SK-N-SH (cell line): ENCODE measurements at regions not wholly inside any gene's neighbourhood (a gene's known extent, or its start where the extent isn't known, plus 50 kb on each side); places are given as distances from the start of the nearest gene placed in this dataset.

Experiments
- CTCF ChIA-PET: fragments of 300-600, 350-600 bp; formaldehyde crosslinking; extraction: SDS; loops from one replicate; lab custom pipeline; 2021; lab: Yijun Ruan, JAX
- POLR2A ChIA-PET: fragments of 350-600 bp; sonication (Branson Sonifier 250); formaldehyde crosslinking; extraction: SDS; loops from one replicate; lab custom pipeline; 2020; ENCODE audit warnings: antibody characterized with exemption, inconsistent platforms; lab: Yijun Ruan, JAX
- DNase-seq: peaks from one replicate; pipeline ENCODE4 v3.0.0; 2012
- H2AFZ ChIP-seq: fragments of 200-600 bp; sonication (generic); 2 replicates; pipeline ENCODE4 v1.8.1; 2016; ENCODE audit warnings: antibody characterized with exemption, mild to moderate bottlenecking, low read depth
- H3F3A ChIP-seq: fragments of 200-600 bp; sonication (generic); replicated peaks from 2 replicates; pipeline ENCODE3; 2016; ENCODE audit warnings: antibody characterized with exemption, mild to moderate bottlenecking; ENCODE audit not compliant: insufficient read depth
- H3K27ac ChIP-seq, 2 experiments: fragments of 200-500 bp in 1 of 2; fragments of 200-600 bp in 1 of 2; sonication (Bioruptor generic) in 1 of 2; sonication (generic), shearing (Covaris generic) in 1 of 2; 2 replicates each; pipeline versions ENCODE4 v1.5.1 to v1.6.1; 2014 to 2016; ENCODE audit warnings: low read depth in 2 of 2, inconsistent platforms in 1 of 2, low read length in 1 of 2, mild to moderate bottlenecking in 1 of 2, mixed read lengths in 1 of 2
- H3K27me3 ChIP-seq: fragments of 200-600 bp; sonication (generic), shearing (Covaris generic); 2 replicates; pipeline ENCODE4 v1.6.1; 2016; ENCODE audit warnings: mixed run types; ENCODE audit not compliant: insufficient read depth
- H3K36me3 ChIP-seq, 2 experiments: fragments of 200-500 bp in 1 of 2; fragments of 200-600 bp in 1 of 2; sonication (Bioruptor generic) in 1 of 2; sonication (generic) in 1 of 2; replicated peaks in 1 of 2; 2 replicates each; pipeline versions ENCODE3 to v1.5.1; 2014 to 2016; ENCODE audit warnings: low read length in 1 of 2, mild to moderate bottlenecking in 1 of 2; ENCODE audit not compliant: insufficient read depth in 2 of 2, control insufficient read depth in 1 of 2
- H3K4me1 ChIP-seq, 2 experiments: fragments of 200-500 bp in 1 of 2; fragments of 200-600 bp in 1 of 2; sonication (Bioruptor generic) in 1 of 2; sonication (generic), shearing (Covaris generic) in 1 of 2; 2 replicates each; pipeline versions ENCODE4 v1.5.1 to v1.6.1; 2014 to 2016; ENCODE audit warnings: low read depth in 1 of 2, low read length in 1 of 2, mixed run types in 1 of 2; ENCODE audit not compliant: insufficient read depth in 2 of 2, control insufficient read depth in 1 of 2
- H3K4me2 ChIP-seq: fragments of 200-600 bp; sonication (generic), shearing (Covaris generic); 2 replicates; pipeline ENCODE4 v1.6.1; 2017; ENCODE audit warnings: mixed run types
- H3K4me3 ChIP-seq, 2 experiments: fragments of 200-500 bp in 1 of 2; fragments of 200-600 bp in 1 of 2; sonication (Bioruptor generic) in 1 of 2; sonication (generic), shearing (Covaris generic) in 1 of 2; 2 replicates each; pipeline versions ENCODE4 v1.5.1 to v1.8.1; 2014 to 2016; ENCODE audit warnings: low read depth in 2 of 2, inconsistent platforms in 1 of 2, low read length in 1 of 2, mild to moderate bottlenecking in 1 of 2, mixed read lengths in 1 of 2, moderate library complexity in 1 of 2
- H3K79me2 ChIP-seq: fragments of 200-600 bp; sonication (generic); 2 replicates; pipeline ENCODE4 v1.8.1; 2017; ENCODE audit warnings: mild to moderate bottlenecking; ENCODE audit not compliant: insufficient read depth
- H3K9ac ChIP-seq: fragments of 200-600 bp; sonication (generic); 2 replicates; pipeline ENCODE4 v1.6.1; 2017; ENCODE audit warnings: mixed run types
- H3K9me2 ChIP-seq: fragments of 200-600 bp; sonication (generic); 2 replicates; pipeline ENCODE4 v1.6.1; 2017; ENCODE audit warnings: mixed run types
- H3K9me3 ChIP-seq: fragments of 200-600 bp; sonication (generic); 2 replicates; pipeline ENCODE4 v1.6.1; 2017; ENCODE audit warnings: mixed run types, mild to moderate bottlenecking, moderate library complexity
- H4K20me1 ChIP-seq: fragments of 200-600 bp; sonication (generic); 2 replicates; pipeline ENCODE4 v1.6.1; 2017; ENCODE audit warnings: mild to moderate bottlenecking, mixed run types; ENCODE audit not compliant: insufficient read depth
- ELF1 ChIP-seq: IDR thresholded peaks from 2 replicates; pipeline ENCODE4 v1.4.0; 2012
- EP300 ChIP-seq, 2 experiments: IDR thresholded peaks; 2 replicates each; pipeline versions ENCODE4 v1.4.0 to v1.6.1; 2012; ENCODE audit warnings: borderline replicate concordance in 1 of 2, low read depth in 1 of 2, low read length in 1 of 2
- GABPA ChIP-seq: IDR thresholded peaks from 2 replicates; pipeline ENCODE4 v1.4.0; 2012; ENCODE audit warnings: low read depth, mild to moderate bottlenecking
- GATA2 ChIP-seq: sonication (generic); formaldehyde crosslinking; IDR thresholded peaks from 2 replicates; pipeline ENCODE4 v1.5.0; 2020; ENCODE audit warnings: mild to moderate bottlenecking, missing genetic modification reagents
- NRF1 ChIP-seq: IDR thresholded peaks from 2 replicates; pipeline ENCODE4 v1.6.1; 2012; ENCODE audit warnings: low read depth, mild to moderate bottlenecking, low read length
- RAD21 ChIP-seq: IDR thresholded peaks from 2 replicates; pipeline ENCODE4 v1.6.1; 2012; ENCODE audit warnings: mild to moderate bottlenecking, low read length
- RCOR1 ChIP-seq: fragments of 150-350 bp; IDR thresholded peaks from 2 replicates; pipeline ENCODE4 v1.6.1; 2017; ENCODE audit warnings: antibody characterized with exemption, low read length
- RFX5 ChIP-seq: IDR thresholded peaks from 2 replicates; pipeline ENCODE4 v1.6.1; 2012; ENCODE audit warnings: mild to moderate bottlenecking, improper control_type of control experiment, low read length
- RXRA ChIP-seq: IDR thresholded peaks from 2 replicates; pipeline ENCODE4 v1.4.0; 2012; ENCODE audit warnings: low read depth, mild to moderate bottlenecking, borderline replicate concordance
- SMC3 ChIP-seq: IDR thresholded peaks from 2 replicates; pipeline ENCODE4 v1.6.1; 2012; ENCODE audit warnings: low read depth, low read length, improper control_type of control experiment
- TAF1 ChIP-seq: IDR thresholded peaks from 2 replicates; pipeline ENCODE4 v1.6.1; 2012; ENCODE audit warnings: low read depth, mild to moderate bottlenecking, low read length, moderate library complexity, borderline replicate concordance
- TEAD4 ChIP-seq: IDR thresholded peaks from 2 replicates; pipeline ENCODE4 v1.4.0; 2012; ENCODE audit warnings: mild to moderate bottlenecking, borderline replicate concordance; ENCODE audit not compliant: insufficient read depth
- YY1 ChIP-seq: IDR thresholded peaks from 2 replicates; pipeline ENCODE4 v1.4.0; 2012; ENCODE audit warnings: low read depth, mild to moderate bottlenecking
- ZBTB33 ChIP-seq: IDR thresholded peaks from 2 replicates; pipeline ENCODE4 v1.4.0; 2012; ENCODE audit warnings: low read depth, borderline replicate concordance
- WGBS: methylation state at CpG from one replicate; pipeline ENCODE4 v1.1.6; 2017; ENCODE audit warnings: low lambda C conversion rate; 5-methylcytosine and 5-hydroxymethylcytosine counted together
- TF ChIP-seq, protein P1 (sequence below): fragments of 150-350 bp; IDR thresholded peaks from 2 replicates; pipeline ENCODE4 v1.6.1; 2017; ENCODE audit warnings: antibody characterized with exemption, low read length, low read depth, borderline replicate concordance
- TF ChIP-seq, protein P2 (sequence below): fragments of 200-600 bp; sonication (generic); IDR thresholded peaks from 2 replicates; pipeline ENCODE4 v1.6.1; 2017; ENCODE audit warnings: antibody characterized with exemption, mild to moderate bottlenecking, moderate library complexity

DNA sequence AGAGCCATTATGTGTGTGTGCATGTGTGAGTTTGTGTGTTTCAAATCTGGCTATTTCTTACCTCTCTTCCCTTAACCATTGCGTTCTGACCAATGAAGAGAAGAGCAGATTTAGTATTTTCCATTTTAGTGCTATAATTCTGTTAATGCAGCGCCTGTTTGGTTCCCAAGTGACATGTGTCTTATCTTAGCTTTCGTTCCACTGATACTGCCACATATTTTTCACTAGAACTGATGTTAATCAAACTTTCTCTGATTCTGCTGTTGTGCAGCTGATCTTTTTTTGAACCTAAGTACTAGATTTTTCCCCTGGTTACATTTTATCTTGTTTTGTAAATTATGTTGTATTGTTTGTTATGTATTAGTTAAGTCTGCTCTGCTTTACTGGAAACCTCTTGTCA lies 152.9 kb upstream of the MID1 start:
- no peak overlapping the region for H3K4me2 ChIP-seq
- no peak overlapping the region for H2AFZ ChIP-seq
- ChIA-PET POLR2A (no interaction called here), CTCF (interaction anchor here (1.5 to 1.8 kb wide), 2 partner anchors 17 to 584 kb away, joined by 3 to 12 read pairs; no protein-coding TSS in a partner anchor)
- no peak overlapping the region for H3K9ac ChIP-seq
- H3K4me3 ChIP-seq, result no peak overlapping the region
- no peaks in the 10 kb centered on the region for H3K9me2 ChIP-seq
- no peaks in the 10 kb centered on the region; the same call in 1 of the 2 replicates for H3K9me3 ChIP-seq
- H4K20me1 ChIP-seq, result no peaks in the 10 kb centered on the region
- peak overlapping the region in 1 of 2 experiments; percentile 47; a peak in 1 of 4 replicates for H3K27ac ChIP-seq
- H3K36me3 ChIP-seq, result no peaks in the 10 kb centered on the region
- peak; percentile 11 for DNase-seq
- H3K4me1 ChIP-seq, result no peaks in the 10 kb centered on the region; a peak in 2 of 4 replicates
- WGBS, result 46% methylated on average over 3 of the region's 3 CpGs
- H3K27me3 ChIP-seq, result no peaks in the 10 kb centered on the region
- H3F3A ChIP-seq, result no peaks in the 10 kb centered on the region
- no peaks in the 10 kb centered on the region for H3K79me2 ChIP-seq
- TF ChIP-seq YY1 (no peak), RXRA (no peak), NRF1 (no peak), ELF1 (no peak), TAF1 (no peak), RAD21 (no peak), EP300 (IDR thresholded peaks at IDR 0.05; ENCODE audit: borderline replicate concordance in 1 of 2, low read depth in 1 of 2, low read length in 1 of 2) (peak in 1 of 2 experiments; percentile 52; a peak in 1 of 4 replicates), RCOR1 (no peak), SMC3 (no peak), TEAD4 (no peak), RFX5 (no peak), ZBTB33 (no peak), GATA2 (CRISPR knock-in tag) (peak; percentile 54), GABPA (no peak)
- TF ChIP-seq, protein P1, sequence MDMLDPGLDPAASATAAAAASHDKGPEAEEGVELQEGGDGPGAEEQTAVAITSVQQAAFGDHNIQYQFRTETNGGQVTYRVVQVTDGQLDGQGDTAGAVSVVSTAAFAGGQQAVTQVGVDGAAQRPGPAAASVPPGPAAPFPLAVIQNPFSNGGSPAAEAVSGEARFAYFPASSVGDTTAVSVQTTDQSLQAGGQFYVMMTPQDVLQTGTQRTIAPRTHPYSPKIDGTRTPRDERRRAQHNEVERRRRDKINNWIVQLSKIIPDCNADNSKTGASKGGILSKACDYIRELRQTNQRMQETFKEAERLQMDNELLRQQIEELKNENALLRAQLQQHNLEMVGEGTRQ, result no peak
- TF ChIP-seq, protein P2, sequence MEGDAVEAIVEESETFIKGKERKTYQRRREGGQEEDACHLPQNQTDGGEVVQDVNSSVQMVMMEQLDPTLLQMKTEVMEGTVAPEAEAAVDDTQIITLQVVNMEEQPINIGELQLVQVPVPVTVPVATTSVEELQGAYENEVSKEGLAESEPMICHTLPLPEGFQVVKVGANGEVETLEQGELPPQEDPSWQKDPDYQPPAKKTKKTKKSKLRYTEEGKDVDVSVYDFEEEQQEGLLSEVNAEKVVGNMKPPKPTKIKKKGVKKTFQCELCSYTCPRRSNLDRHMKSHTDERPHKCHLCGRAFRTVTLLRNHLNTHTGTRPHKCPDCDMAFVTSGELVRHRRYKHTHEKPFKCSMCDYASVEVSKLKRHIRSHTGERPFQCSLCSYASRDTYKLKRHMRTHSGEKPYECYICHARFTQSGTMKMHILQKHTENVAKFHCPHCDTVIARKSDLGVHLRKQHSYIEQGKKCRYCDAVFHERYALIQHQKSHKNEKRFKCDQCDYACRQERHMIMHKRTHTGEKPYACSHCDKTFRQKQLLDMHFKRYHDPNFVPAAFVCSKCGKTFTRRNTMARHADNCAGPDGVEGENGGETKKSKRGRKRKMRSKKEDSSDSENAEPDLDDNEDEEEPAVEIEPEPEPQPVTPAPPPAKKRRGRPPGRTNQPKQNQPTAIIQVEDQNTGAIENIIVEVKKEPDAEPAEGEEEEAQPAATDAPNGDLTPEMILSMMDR, result no peak
